Stimulated activated CD4-positive, alpha-beta T cell treated with anti-CD3 and anti-CD28 coated beads, Interleukin-2, amount 100 ng/mL, for 48 hours (primary cell): ENCODE measurements at regions not wholly inside any gene's neighbourhood (a gene's known extent, or its start where the extent isn't known, plus 50 kb on each side); places are given as distances from the start of the nearest gene placed in this dataset.
"Not testable (repeated sequence)": the region's sequence is repeated elsewhere in the genome, so short reads cannot be mapped to it uniquely, and the experiment has no call there.

Experiments
- DNase-seq, 2 donors: peaks; one replicate each; pipeline ENCODE4 v3.0.0-alpha.2; 2020

- no peak for DNase-seq
Observed at GRCh38 chr2:156003780-156004179, 328.7 kb downstream of the NR4A2 start.

- no peak for DNase-seq
Observed at GRCh38 chr2:156001851-156002250, 330.7 kb downstream of the NR4A2 start.

GRCh38 chr2:155997538-155997937, 335.0 kb downstream of the NR4A2 start:
- no peak for DNase-seq

- no peak for DNase-seq
Observed at GRCh38 chr2:155994315-155994714, 338.2 kb downstream of the NR4A2 start.

- DNase-seq = no peak
Observed at GRCh38 chr2:155983845-155984244, 348.7 kb downstream of the NR4A2 start.

- DNase-seq = no peak
Observed at GRCh38 chr2:155982135-155982534, 350.4 kb downstream of the NR4A2 start.

GRCh38 chr2:155980941-155981560, 351.5 kb downstream of the NR4A2 start:
- no peak for DNase-seq

- DNase-seq = no peak
Observed at GRCh38 chr2:155975734-155976133, 356.8 kb downstream of the NR4A2 start.

- no peak for DNase-seq
Observed at GRCh38 chr2:155972916-155973315, 359.6 kb downstream of the NR4A2 start.

GRCh38 chr2:155966064-155966471, 366.5 kb downstream of the NR4A2 start:
- not testable (repeated sequence) for DNase-seq

- DNase-seq = no peak
Observed at GRCh38 chr2:155965415-155966063, 367.0 kb downstream of the NR4A2 start.

GRCh38 chr2:155961641-155962040, 370.9 kb downstream of the NR4A2 start:
- DNase-seq = no peak

- DNase-seq = no peak
Observed at GRCh38 chr2:155958834-155959233, 373.7 kb downstream of the NR4A2 start.

GRCh38 chr2:155947069-155947468, 385.5 kb downstream of the NR4A2 start:
- no peak for DNase-seq

- no peak for DNase-seq
Observed at GRCh38 chr2:155944218-155944617, 388.3 kb downstream of the NR4A2 start.

GRCh38 chr2:155930312-155930711, 402.2 kb downstream of the NR4A2 start:
- no peak for DNase-seq

- DNase-seq = no peak
Observed at GRCh38 chr2:155917380-155917779, 415.1 kb downstream of the NR4A2 start.

- DNase-seq = no peak
Observed at GRCh38 chr2:155913356-155913755, 419.2 kb downstream of the NR4A2 start.

- no peak for DNase-seq
Observed at GRCh38 chr2:155908567-155908966, 424.0 kb downstream of the NR4A2 start.

- DNase-seq = no peak
Observed at GRCh38 chr2:155907211-155907610, 425.3 kb downstream of the NR4A2 start.

GRCh38 chr2:155905657-155906056, 426.9 kb downstream of the NR4A2 start:
- DNase-seq = no peak

- no peak for DNase-seq
Observed at GRCh38 chr2:155904720-155905119, 427.8 kb downstream of the NR4A2 start.

GRCh38 chr2:155902635-155903034, 429.9 kb downstream of the NR4A2 start:
- no peak for DNase-seq

- DNase-seq = no peak
Observed at GRCh38 chr2:155895016-155895415, 437.5 kb downstream of the NR4A2 start.

- DNase-seq = not testable (repeated sequence)
Observed at GRCh38 chr2:155880382-155880781, 452.1 kb downstream of the NR4A2 start.
